Kidney (tissue), 13 donors: ENCODE measurements at regions not wholly inside any gene's neighbourhood (a gene's known extent, or its start where the extent isn't known, plus 50 kb on each side); places are given as distances from the start of the nearest gene placed in this dataset.

Source experiments
- DNase-seq, 5 donors: peaks; one replicate each; pipeline ENCODE4 v3.0.0-alpha.2; 2013 to 2020
- FAIRE-seq: peaks from 2 replicates; lab custom pipeline; 2012; peaks lifted over from hg19 to GRCh38; lab: Jason Lieb, UNC
- H3K27ac ChIP-seq, 2 donors: one replicate each; pipeline ENCODE4 v1.7.0; 2013; ENCODE audit warnings: low read depth in 2 of 2, low read length in 2 of 2, inconsistent platforms in 1 of 2
- H3K27me3 ChIP-seq: one replicate; pipeline ENCODE4 v1.7.1; 2013; ENCODE audit warnings: low read length, inconsistent platforms; ENCODE audit not compliant: control insufficient read depth, insufficient read depth
- H3K36me3 ChIP-seq, 3 donors: one replicate each; pipeline versions ENCODE4 v1.7.0 to v1.7.1; 2013; ENCODE audit warnings: low read length in 3 of 3, control low read depth in 1 of 3, inconsistent platforms in 1 of 3; ENCODE audit not compliant: insufficient read depth in 3 of 3, control insufficient read depth in 2 of 3
- H3K4me1 ChIP-seq, 3 donors: one replicate each; pipeline versions ENCODE4 v1.7.0 to v1.7.1; 2013; ENCODE audit warnings: low read length in 3 of 3, inconsistent platforms in 1 of 3, low read depth in 1 of 3; ENCODE audit not compliant: control insufficient read depth in 2 of 3, insufficient read depth in 2 of 3
- H3K4me3 ChIP-seq, 3 donors: one replicate each; pipeline versions ENCODE4 v1.7.0 to v1.8.1; 2013; ENCODE audit warnings: low read length in 3 of 3, control low read depth in 1 of 3, inconsistent platforms in 1 of 3
- H3K9ac ChIP-seq, 3 donors: one replicate each; pipeline versions ENCODE4 v1.7.0 to v1.7.1; 2013; ENCODE audit warnings: low read length in 3 of 3, control low read depth in 1 of 3, inconsistent platforms in 1 of 3
- H3K9me3 ChIP-seq, 3 donors: one replicate each; pipeline versions ENCODE4 v1.7.0 to v1.7.1; 2013; ENCODE audit warnings: low read length in 3 of 3, control low read depth in 1 of 3, inconsistent platforms in 1 of 3; ENCODE audit not compliant: control insufficient read depth in 2 of 3, insufficient read depth in 1 of 3
- intact Hi-C: fragments of 100-400 bp; cut with DNase I; formaldehyde crosslinking; loops from one replicate; pipeline ENCODE4 v1.11.1; 2022
- TF ChIP-seq, protein P1 (sequence below): IDR thresholded peaks from 3 replicates; pipeline ENCODE4 v1.5.1; 2012; ENCODE audit warnings: mild to moderate bottlenecking, moderate library complexity, borderline replicate concordance; ENCODE audit not compliant: insufficient read depth; ENCODE audit errors: extremely low read depth
- donor health status: control.
- donor health status: control.
- donor health status: control.
- donor health status: control.
- donor health status: control.
- donor health status: DM: yes; HTN: yes; CAD: no.
- donor health status: Normal renal cell carcinoma (clear cell type).

DNA sequence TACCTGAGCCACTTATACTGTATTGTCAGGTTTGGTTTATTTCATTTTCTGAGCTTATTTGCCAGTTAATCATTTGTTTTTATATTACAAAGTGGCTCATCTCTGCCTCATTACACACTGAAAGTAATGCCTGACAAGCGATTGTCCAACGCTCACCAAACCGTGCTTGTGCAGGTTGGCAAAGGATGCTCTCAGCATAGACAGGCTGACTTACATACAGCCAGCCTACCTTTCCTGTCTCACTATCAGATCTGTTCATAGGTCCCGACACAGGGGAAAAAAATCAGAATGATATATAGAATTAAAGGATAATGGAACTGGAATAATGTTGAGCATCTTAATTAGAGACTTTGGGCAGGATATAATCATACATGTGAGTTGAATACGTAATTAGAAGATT lies 739.7 kb upstream of the RIOK2 start:
- Histone ChIP-seq H3K4me3 (no peak overlapping the region), H3K4me1 (no peaks in the 10 kb centered on the region), H3K36me3 (no peaks in the 10 kb centered on the region), H3K9ac (no peak overlapping the region), H3K27ac (no peak overlapping the region), H3K9me3 (no peaks in the 10 kb centered on the region), H3K27me3 (no peaks in the 10 kb centered on the region)
- intact Hi-C loops: no loop called here
- no peak for FAIRE-seq
- TF ChIP-seq, protein P1, sequence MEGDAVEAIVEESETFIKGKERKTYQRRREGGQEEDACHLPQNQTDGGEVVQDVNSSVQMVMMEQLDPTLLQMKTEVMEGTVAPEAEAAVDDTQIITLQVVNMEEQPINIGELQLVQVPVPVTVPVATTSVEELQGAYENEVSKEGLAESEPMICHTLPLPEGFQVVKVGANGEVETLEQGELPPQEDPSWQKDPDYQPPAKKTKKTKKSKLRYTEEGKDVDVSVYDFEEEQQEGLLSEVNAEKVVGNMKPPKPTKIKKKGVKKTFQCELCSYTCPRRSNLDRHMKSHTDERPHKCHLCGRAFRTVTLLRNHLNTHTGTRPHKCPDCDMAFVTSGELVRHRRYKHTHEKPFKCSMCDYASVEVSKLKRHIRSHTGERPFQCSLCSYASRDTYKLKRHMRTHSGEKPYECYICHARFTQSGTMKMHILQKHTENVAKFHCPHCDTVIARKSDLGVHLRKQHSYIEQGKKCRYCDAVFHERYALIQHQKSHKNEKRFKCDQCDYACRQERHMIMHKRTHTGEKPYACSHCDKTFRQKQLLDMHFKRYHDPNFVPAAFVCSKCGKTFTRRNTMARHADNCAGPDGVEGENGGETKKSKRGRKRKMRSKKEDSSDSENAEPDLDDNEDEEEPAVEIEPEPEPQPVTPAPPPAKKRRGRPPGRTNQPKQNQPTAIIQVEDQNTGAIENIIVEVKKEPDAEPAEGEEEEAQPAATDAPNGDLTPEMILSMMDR: no peak
- no peak for DNase-seq

DNA sequence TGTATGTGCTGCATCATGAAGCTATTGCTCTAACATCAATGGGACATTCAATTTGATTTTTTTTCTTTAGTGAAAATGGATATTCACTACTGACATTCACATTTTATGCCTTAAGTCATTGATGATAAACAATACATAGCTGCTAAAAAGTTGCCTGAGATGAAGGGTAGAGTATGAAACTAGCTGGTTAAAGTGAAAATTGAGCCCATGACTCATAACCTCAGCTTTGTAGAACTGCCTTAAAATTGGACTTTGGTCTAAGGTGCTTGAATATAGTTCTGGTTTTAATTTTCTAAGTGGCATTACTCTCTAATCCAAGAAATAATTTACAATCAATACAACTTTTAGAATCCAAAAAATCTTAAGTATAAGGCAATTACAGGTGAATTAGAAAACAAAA lies 740.4 kb upstream of the RIOK2 start:
- no peaks in the 10 kb centered on the region for H3K9me3 ChIP-seq
- no peak overlapping the region for H3K4me3 ChIP-seq
- no peaks in the 10 kb centered on the region for H3K27me3 ChIP-seq
- no peak overlapping the region for H3K27ac ChIP-seq
- H3K9ac ChIP-seq: no peak overlapping the region
- DNase-seq (no peak), FAIRE-seq (no peak)
- intact Hi-C loops: no loop called here
- H3K36me3 ChIP-seq: no peaks in the 10 kb centered on the region
- H3K4me1 ChIP-seq: no peaks in the 10 kb centered on the region
- TF ChIP-seq, protein P1: no peak

DNA sequence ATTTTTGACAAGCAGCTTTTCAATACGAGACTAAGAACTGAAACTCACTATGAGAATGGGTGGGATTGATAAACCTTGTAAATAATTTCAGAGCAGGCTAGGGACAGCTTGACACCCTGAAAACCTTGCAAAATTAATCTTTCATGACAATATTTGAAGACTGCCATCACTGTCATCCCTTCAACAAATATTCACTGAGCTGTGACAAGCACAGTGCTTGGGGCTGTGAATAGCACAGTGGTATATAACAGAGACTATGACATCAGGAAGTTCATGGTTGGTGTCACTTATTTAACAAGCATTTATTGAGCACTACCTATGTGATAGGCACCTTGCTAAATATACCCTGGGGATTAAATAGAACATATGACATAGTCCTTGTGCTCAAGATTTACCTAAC lies 741.0 kb upstream of the RIOK2 start:
- H3K4me3 ChIP-seq: no peak overlapping the region
- H3K9me3 ChIP-seq: no peaks in the 10 kb centered on the region
- TF ChIP-seq, protein P1: no peak
- no peaks in the 10 kb centered on the region for H3K27me3 ChIP-seq
- no peak overlapping the region for H3K9ac ChIP-seq
- no peak overlapping the region for H3K27ac ChIP-seq
- intact Hi-C loops: no loop called here
- no peaks in the 10 kb centered on the region for H3K4me1 ChIP-seq
- H3K36me3 ChIP-seq: no peaks in the 10 kb centered on the region
- DNase-seq (no peak), FAIRE-seq (no peak)

DNA sequence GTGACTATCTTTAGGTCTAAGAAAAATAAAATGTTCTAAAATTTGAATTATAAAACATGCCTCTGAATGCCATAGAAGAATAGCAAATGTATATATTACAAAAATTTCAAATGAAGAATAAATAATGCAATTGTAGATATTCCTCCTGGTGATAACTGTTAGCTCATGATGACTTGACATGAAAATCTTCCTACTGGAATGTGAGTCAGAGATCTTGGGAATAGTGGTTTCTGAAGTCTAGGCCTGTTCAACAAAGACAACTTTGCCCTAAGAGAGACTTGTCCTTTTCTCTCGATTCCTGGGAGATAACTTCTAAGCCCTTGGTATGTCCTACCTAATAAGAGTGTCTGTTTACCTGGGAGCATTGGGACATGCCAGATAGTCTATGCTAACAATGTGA lies 746.3 kb upstream of the RIOK2 start:
- H3K27me3 ChIP-seq: no peaks in the 10 kb centered on the region
- intact Hi-C loops: no loop called here
- no peak overlapping the region for H3K9ac ChIP-seq

More for the DNA sequence above, 746.3 kb upstream of the RIOK2 start:
- TF ChIP-seq, protein P1: no peak
- Histone ChIP-seq H3K4me1 (no peaks in the 10 kb centered on the region), H3K36me3 (no peaks in the 10 kb centered on the region), H3K9me3 (no peaks in the 10 kb centered on the region), H3K4me3 (no peak overlapping the region), H3K27ac (no peak overlapping the region)
- FAIRE-seq (no peak), DNase-seq (no peak)
